ENCODE measurements at regions not wholly inside any gene's neighbourhood (a gene's known extent, or its start where the extent isn't known, plus 50 kb on each side); places are given as distances from the start of the nearest gene placed in this dataset.

- in situ Hi-C loops (cut with MboI): no loop called here
- no peak for DNase-seq
- 83 to 89% methylated on average over 1 of the region's 1 CpG for WGBS, 2 experiments (ENCODE audit: low coverage in 1 of 2, low lambda C conversion rate in 2 of 2, missing lambda C conversion rate in 2 of 2)
Observed at GRCh38 chr14:54114941-54115340, 158.3 kb upstream of the BMP4 start.

DNA sequence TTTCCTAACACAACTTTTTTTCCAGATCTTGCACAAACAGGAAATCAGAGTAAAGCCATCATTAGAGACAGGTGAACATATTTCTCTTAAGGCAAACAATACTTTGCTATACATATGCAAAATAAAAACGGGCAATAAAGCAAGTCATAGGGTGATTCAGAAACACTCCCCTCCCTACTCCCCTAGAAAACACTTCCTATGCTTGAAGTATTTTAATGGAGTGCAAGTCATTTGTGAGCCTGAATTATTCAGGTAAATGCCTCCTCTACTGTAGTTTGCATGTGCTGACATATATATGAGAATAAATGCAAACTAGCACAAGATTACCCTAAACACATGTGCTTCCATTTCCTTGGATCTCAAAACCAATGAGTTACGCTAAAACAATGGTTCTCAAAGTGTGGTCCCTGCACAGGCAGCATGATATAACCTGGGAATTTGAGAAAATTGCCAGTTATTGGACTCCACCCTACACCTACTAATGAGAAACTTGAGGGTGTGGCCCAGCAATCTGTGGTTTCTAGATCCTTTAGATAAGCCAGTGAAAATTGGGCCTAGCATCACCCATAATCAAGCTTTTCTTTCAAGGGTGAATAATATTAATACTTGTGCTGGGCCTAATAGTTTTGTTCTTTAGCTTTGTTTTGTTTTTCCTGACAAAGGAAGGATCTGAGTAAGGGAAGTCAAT is 159.7 kb upstream of the BMP4 start:
- Histone ChIP-seq H3K27me3 (replicated peaks; ENCODE audit: insufficient read depth) (no peaks in the 10 kb centered on the region), H3K79me2 (ENCODE audit: insufficient read depth) (no peaks in the 10 kb centered on the region), H3K9me2 (ENCODE audit: insufficient read depth) (peaks cover 3% of the 10 kb centered on the region; the same call in 1 of the 2 replicates), H3K27ac (no peak overlapping the region), H3K36me3 (ENCODE audit: low read depth) (no peaks in the 10 kb centered on the region), H2AFZ (peak overlapping the region; percentile 56; the same call in 1 of the 2 replicates), H3K9me3 (ENCODE audit: low read depth) (no peaks in the 10 kb centered on the region), H3K4me1 (ENCODE audit: insufficient read depth) (peaks cover 13% of the 10 kb centered on the region), H3F3A (ENCODE audit: insufficient read depth) (peaks cover 15% of the 10 kb centered on the region), H3K9ac (no peak overlapping the region), H4K20me1 (ENCODE audit: insufficient read depth) (no peaks in the 10 kb centered on the region), H3K4me2 (ENCODE audit: unreplicated experiment) (peak overlapping the region; percentile 19), H3K4me3 (no peak overlapping the region)
- TF ChIP-seq EZH2 (IDR thresholded peaks at IDR 0.05; ENCODE audit: insufficient read depth, poor library complexity, severe bottlenecking) (no peak), EZH2phosphoT487 (IDR thresholded peaks at IDR 0.05; ENCODE audit: insufficient read depth, low read depth) (no peak)
- WGBS, 2 experiments (ENCODE audit: low coverage in 1 of 2, low lambda C conversion rate in 2 of 2, missing lambda C conversion rate in 2 of 2): 74 to 79% methylated on average over 2 of the region's 2 CpGs
- no peak for DNase-seq
- in situ Hi-C loops (cut with MboI): no loop called here

More at GRCh38 chr14:54114941-54115340, 158.3 kb upstream of the BMP4 start:
- no peaks in the 10 kb centered on the region for H3K27me3 ChIP-seq (replicated peaks; ENCODE audit: insufficient read depth)
- H3K79me2 ChIP-seq (ENCODE audit: insufficient read depth): no peaks in the 10 kb centered on the region
- no peak overlapping the region for H3K4me3 ChIP-seq
- H3F3A ChIP-seq (ENCODE audit: insufficient read depth): peaks cover 15% of the 10 kb centered on the region
- no peaks in the 10 kb centered on the region for H3K36me3 ChIP-seq (ENCODE audit: low read depth)
- no peaks in the 10 kb centered on the region for H4K20me1 ChIP-seq (ENCODE audit: insufficient read depth)
- peaks cover 15% of the 10 kb centered on the region for H3K4me1 ChIP-seq (ENCODE audit: insufficient read depth)
- no peak overlapping the region for H3K9ac ChIP-seq
- no peaks in the 10 kb centered on the region for H3K9me3 ChIP-seq (ENCODE audit: low read depth)
- no peak overlapping the region for H3K4me2 ChIP-seq (ENCODE audit: unreplicated experiment)
- no peak overlapping the region for H2AFZ ChIP-seq
- H3K9me2 ChIP-seq (ENCODE audit: insufficient read depth): peaks cover 3% of the 10 kb centered on the region; the same call in 1 of the 2 replicates
- TF ChIP-seq EZH2 (IDR thresholded peaks at IDR 0.05; ENCODE audit: insufficient read depth, poor library complexity, severe bottlenecking) (no peak), EZH2phosphoT487 (IDR thresholded peaks at IDR 0.05; ENCODE audit: insufficient read depth, low read depth) (no peak)
- no peak overlapping the region for H3K27ac ChIP-seq

- DNase-seq: peak; percentile 87
- Histone ChIP-seq H3K9me3 (ENCODE audit: low read depth) (no peaks in the 10 kb centered on the region), H3K4me3 (no peak overlapping the region), H3K36me3 (ENCODE audit: low read depth) (no peaks in the 10 kb centered on the region), H3F3A (ENCODE audit: insufficient read depth) (peaks cover 15% of the 10 kb centered on the region), H3K9me2 (ENCODE audit: insufficient read depth) (peaks cover 3% of the 10 kb centered on the region; the same call in 1 of the 2 replicates), H3K4me1 (ENCODE audit: insufficient read depth) (peaks cover 13% of the 10 kb centered on the region), H2AFZ (peak overlapping the region; percentile 56), H3K9ac (no peak overlapping the region), H3K27me3 (replicated peaks; ENCODE audit: insufficient read depth) (no peaks in the 10 kb centered on the region), H3K27ac (no peak overlapping the region), H4K20me1 (ENCODE audit: insufficient read depth) (no peaks in the 10 kb centered on the region), H3K4me2 (ENCODE audit: unreplicated experiment) (peak overlapping the region; percentile 19), H3K79me2 (ENCODE audit: insufficient read depth) (no peaks in the 10 kb centered on the region)
- no peak for TF ChIP-seq EZH2phosphoT487 (IDR thresholded peaks at IDR 0.05; ENCODE audit: insufficient read depth, low read depth)
- no peak for TF ChIP-seq EZH2 (IDR thresholded peaks at IDR 0.05; ENCODE audit: insufficient read depth, poor library complexity, severe bottlenecking)
- in situ Hi-C loops (cut with MboI): no loop called here
- 2 to 6% methylated on average over 2 of the region's 2 CpGs for WGBS, 2 experiments (ENCODE audit: low coverage in 1 of 2, low lambda C conversion rate in 2 of 2, missing lambda C conversion rate in 2 of 2)
Observed at GRCh38 chr14:54116972-54117371, 160.3 kb upstream of the BMP4 start.

DNA sequence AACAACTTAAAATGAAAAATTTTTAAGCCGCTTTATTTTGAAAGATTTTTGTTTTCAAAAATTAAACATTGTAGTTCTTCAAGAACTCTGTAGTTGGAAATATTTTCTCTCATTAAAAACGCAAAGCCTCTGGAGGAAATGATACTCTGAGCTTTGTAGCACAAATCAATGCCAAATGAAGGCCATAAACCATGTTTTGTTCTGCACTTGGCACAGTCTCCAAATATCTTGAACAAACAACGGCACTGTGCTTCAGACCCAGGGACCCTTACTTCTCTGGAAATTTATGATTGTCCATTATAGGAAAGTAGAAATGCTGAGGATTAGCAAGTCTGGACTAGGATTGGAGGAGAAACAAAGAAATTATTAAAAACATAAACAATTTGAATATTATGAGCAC is 160.8 kb upstream of the BMP4 start:
- Histone ChIP-seq H3K27ac (no peak overlapping the region), H4K20me1 (ENCODE audit: insufficient read depth) (no peaks in the 10 kb centered on the region), H3K4me2 (ENCODE audit: unreplicated experiment) (peak overlapping the region; percentile 19), H3F3A (ENCODE audit: insufficient read depth) (peaks cover 15% of the 10 kb centered on the region), H3K27me3 (replicated peaks; ENCODE audit: insufficient read depth) (no peaks in the 10 kb centered on the region), H3K9me2 (ENCODE audit: insufficient read depth) (peaks cover 3% of the 10 kb centered on the region; the same call in 1 of the 2 replicates), H3K36me3 (ENCODE audit: low read depth) (no peaks in the 10 kb centered on the region), H3K4me3 (no peak overlapping the region), H3K9me3 (ENCODE audit: low read depth) (no peaks in the 10 kb centered on the region), H3K9ac (no peak overlapping the region), H3K4me1 (ENCODE audit: insufficient read depth) (peaks cover 13% of the 10 kb centered on the region), H2AFZ (peak overlapping the region; percentile 56), H3K79me2 (ENCODE audit: insufficient read depth) (no peaks in the 10 kb centered on the region)
- no peak for TF ChIP-seq EZH2phosphoT487 (IDR thresholded peaks at IDR 0.05; ENCODE audit: insufficient read depth, low read depth)
- TF ChIP-seq EZH2 (IDR thresholded peaks at IDR 0.05; ENCODE audit: insufficient read depth, poor library complexity, severe bottlenecking): no peak
- WGBS, 2 experiments (ENCODE audit: low coverage in 1 of 2, low lambda C conversion rate in 2 of 2, missing lambda C conversion rate in 2 of 2): 7 to 10% methylated on average over 3 of the region's 3 CpGs
- no peak for DNase-seq
- in situ Hi-C loops (cut with MboI): no loop called here

Data from GM23248 (cell line).